C4-2B (cell line): ENCODE measurements at regions not wholly inside any gene's neighbourhood (a gene's known extent, or its start where the extent isn't known, plus 50 kb on each side); places are given as distances from the start of the nearest gene placed in this dataset.

ENCODE experiments used
- CTCF ChIP-seq: fragments of 450-650 bp; conservative IDR thresholded peaks from 2 replicates; pipeline ENCODE4 v1.5.1; 2017; ENCODE audit warnings: mild to moderate bottlenecking
- ZFX ChIP-seq: fragments of 450-650 bp; IDR thresholded peaks from 2 replicates; pipeline ENCODE4 v1.6.1; 2017

GRCh38 chr7:116426428-116427156 lies 72.9 kb upstream of the CAV2 start:
- no peak for TF ChIP-seq CTCF
- TF ChIP-seq ZFX: no peak
